Esophagus squamous epithelium (tissue), 5 donors: ENCODE measurements at regions not wholly inside any gene's neighbourhood (a gene's known extent, or its start where the extent isn't known, plus 50 kb on each side); places are given as distances from the start of the nearest gene placed in this dataset.

ENCODE experiments used
- DNase-seq: peaks from one replicate; lab custom pipeline; 2025; lab: John Stamatoyannopoulos, UW
- H3K27ac ChIP-seq, 4 donors: fragments of 200-600 bp; sonication (generic); one replicate each; pipeline ENCODE4 v1.5.1; 2016 to 2019; ENCODE audit warnings: mild to moderate bottlenecking in 1 of 4
- H3K27me3 ChIP-seq, 4 donors: fragments of 200-600 bp; sonication (generic); 1 replicate in 3 of 4; 2 replicates in 1 of 4; pipeline versions ENCODE4 v1.5.1 to v1.6.0; 2017 to 2021; ENCODE audit warnings: antibody characterized with exemption in 1 of 4
- H3K36me3 ChIP-seq, 3 donors: fragments of 200-600 bp; sonication (generic); one replicate each; pipeline ENCODE4 v1.5.1; 2016 to 2019
- H3K4me1 ChIP-seq, 3 donors: fragments of 200-600 bp; sonication (generic); one replicate each; pipeline ENCODE4 v1.5.1; 2017 to 2019
- H3K4me3 ChIP-seq, 4 donors: fragments of 200-600 bp; sonication (generic); 1 replicate in 3 of 4; 2 replicates in 1 of 4; pipeline ENCODE4 v1.5.1; 2016 to 2019; ENCODE audit warnings: mild to moderate bottlenecking in 2 of 4, moderate library complexity in 1 of 4
- H3K9me3 ChIP-seq, 3 donors: fragments of 200-600 bp; sonication (generic); one replicate each; pipeline ENCODE4 v1.5.1; 2016 to 2019
- POLR2A ChIP-seq, 4 donors: fragments of 450-650 bp; IDR thresholded peaks; one replicate each; pipeline ENCODE4 v1.6.1; 2017; ENCODE audit warnings: antibody characterized with exemption in 4 of 4, mild to moderate bottlenecking in 4 of 4, moderate library complexity in 3 of 4
- WGBS, 2 donors: methylation state at CpG; one replicate each; pipeline ENCODE4 v1.1.5; 2018; 5-methylcytosine and 5-hydroxymethylcytosine counted together
- intact Hi-C: fragments of 100-400 bp; cut with DNase I; formaldehyde crosslinking; loops from one replicate; pipeline ENCODE4 v1.15.0; 2022
- TF ChIP-seq, protein P1 (sequence below), 6 experiments: fragments of 450-650 bp in 4 of 6; fragments of 200-600 bp in 2 of 6; sonication (generic) in 2 of 6; IDR thresholded peaks; one replicate each; pipeline ENCODE4 v1.5.1; 2016 to 2019; ENCODE audit warnings: antibody characterized with exemption in 6 of 6, mild to moderate bottlenecking in 4 of 6, moderate library complexity in 4 of 6
- donor health status: DM: yes; HTN: yes; CAD: no.

GRCh38 chr3:102159810-102160451 is 274.9 kb upstream of the ZPLD1 start:
- Histone ChIP-seq H3K36me3 (no peaks in the 10 kb centered on the region), H3K4me3 (no peak overlapping the region), H3K27ac (no peak overlapping the region), H3K27me3 (no peaks in the 10 kb centered on the region), H3K9me3 (no peaks in the 10 kb centered on the region), H3K4me1 (peaks cover 8 to 43% (median 26%) of the 10 kb centered on the region in 3 donors)
- TF ChIP-seq POLR2A (IDR thresholded peaks at IDR 0.05), result no peak
- TF ChIP-seq, protein P1, sequence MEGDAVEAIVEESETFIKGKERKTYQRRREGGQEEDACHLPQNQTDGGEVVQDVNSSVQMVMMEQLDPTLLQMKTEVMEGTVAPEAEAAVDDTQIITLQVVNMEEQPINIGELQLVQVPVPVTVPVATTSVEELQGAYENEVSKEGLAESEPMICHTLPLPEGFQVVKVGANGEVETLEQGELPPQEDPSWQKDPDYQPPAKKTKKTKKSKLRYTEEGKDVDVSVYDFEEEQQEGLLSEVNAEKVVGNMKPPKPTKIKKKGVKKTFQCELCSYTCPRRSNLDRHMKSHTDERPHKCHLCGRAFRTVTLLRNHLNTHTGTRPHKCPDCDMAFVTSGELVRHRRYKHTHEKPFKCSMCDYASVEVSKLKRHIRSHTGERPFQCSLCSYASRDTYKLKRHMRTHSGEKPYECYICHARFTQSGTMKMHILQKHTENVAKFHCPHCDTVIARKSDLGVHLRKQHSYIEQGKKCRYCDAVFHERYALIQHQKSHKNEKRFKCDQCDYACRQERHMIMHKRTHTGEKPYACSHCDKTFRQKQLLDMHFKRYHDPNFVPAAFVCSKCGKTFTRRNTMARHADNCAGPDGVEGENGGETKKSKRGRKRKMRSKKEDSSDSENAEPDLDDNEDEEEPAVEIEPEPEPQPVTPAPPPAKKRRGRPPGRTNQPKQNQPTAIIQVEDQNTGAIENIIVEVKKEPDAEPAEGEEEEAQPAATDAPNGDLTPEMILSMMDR (IDR thresholded peaks at IDR 0.05), result no peak
- WGBS, 2 donors, result 91 to 100% methylated on average over 1 of the region's 1 CpG
- no peak for DNase-seq
- intact Hi-C loops, result no loop called here

DNA sequence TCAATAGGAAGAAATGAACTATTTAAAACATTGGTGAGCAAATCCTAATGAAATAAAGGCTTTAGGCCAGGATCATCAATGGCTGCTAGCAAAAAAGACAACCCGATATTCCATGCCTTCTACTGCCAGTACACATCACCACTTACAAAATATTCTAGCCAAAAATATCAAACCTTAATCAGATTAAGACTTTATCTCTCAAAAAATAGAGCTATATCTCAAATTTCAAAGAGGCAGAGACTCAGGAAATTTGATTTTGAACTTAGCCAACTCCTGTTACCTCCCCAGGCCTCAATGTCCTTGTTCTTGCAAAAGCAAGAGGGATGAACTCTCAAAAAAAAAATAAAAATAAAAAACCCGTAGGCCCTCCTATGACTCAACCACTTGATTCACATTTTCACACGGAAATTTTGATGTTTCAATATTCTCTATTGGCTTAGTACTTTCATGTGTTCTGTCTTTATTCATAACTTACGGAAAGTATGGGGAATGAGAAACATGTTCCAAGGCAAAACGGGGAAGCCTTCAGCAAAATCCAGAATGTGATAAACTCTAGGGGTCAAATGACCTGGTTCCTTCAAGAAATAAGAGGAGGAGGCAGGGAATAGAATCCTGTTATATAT is 273.3 kb upstream of the ZPLD1 start:
- intact Hi-C loops, result no loop called here

DNA sequence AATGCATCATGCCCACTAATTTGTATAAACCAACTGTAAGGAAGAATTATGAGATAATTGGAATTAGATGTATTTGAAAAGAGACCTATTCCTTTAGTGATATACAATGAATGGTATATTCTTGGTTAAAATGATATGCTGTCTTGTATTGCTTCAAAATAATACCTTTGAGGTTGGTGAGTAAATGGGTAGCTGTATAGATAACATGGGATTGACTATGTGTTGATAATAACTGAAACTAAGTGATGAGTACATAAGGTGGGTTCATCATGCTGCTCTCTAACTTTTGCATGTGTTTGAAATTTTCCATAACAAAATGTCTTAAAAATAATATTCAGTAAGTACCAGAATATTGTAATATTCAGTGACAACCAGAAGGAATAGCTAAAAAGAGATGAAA is 272.6 kb upstream of the ZPLD1 start:
- H3K27ac ChIP-seq, result peak overlapping the region in 1 of 4 donors; percentile 63
- TF ChIP-seq, protein P1 (IDR thresholded peaks at IDR 0.05), result no peak
- no peak for TF ChIP-seq POLR2A (IDR thresholded peaks at IDR 0.05)

More for the DNA sequence above, 273.3 kb upstream of the ZPLD1 start:
- Histone ChIP-seq H3K4me3 (no peak overlapping the region), H3K27ac (no peak overlapping the region), H3K4me1 (peaks cover 8 to 37% (median 26%) of the 10 kb centered on the region in 3 donors), H3K9me3 (no peaks in the 10 kb centered on the region), H3K27me3 (no peaks in the 10 kb centered on the region), H3K36me3 (no peaks in the 10 kb centered on the region)
- DNase-seq, result no peak
- WGBS, 2 donors, result 62 to 64% methylated on average over 5 of the region's 5 CpGs
- TF ChIP-seq POLR2A (IDR thresholded peaks at IDR 0.05), result no peak
- TF ChIP-seq, protein P1 (IDR thresholded peaks at IDR 0.05), result no peak

DNA sequence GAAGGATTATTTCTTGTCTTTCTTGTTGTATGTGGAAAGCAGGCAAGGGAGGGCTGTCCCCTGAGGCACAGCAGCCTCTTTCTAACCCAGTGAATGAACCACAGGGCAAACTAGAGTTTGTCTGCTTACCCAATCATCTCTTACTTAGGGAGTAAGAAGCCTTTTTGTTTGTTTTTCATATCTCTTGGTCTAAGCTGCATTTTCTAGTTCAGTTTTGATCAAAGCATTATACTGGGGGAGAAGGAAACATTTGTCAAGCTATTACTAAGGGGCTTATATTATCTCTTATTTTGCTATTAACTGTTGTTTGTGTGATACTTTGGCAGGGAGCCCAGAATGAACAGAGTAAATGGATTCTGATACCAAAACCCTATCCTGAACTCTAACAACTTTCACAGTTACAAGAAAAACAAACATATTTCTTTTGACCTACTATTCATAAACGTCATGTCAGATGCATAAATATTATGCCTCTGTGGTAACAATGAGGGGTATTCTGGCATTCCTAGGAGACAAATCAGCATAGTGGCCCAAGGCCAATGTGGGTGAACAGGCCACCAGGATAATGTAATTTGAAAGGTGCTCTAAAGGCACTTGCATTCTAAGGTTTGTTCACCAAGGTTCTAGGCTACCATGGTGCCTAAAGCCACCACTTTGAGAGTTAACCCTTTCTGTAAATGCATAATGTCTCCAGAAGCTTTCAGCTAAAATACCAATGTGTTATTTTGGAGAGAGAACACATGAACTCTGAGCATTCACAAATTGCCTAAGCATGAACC is 271.6 kb upstream of the ZPLD1 start:
- Histone ChIP-seq H3K27ac (peak overlapping the region; percentile 38 to 63 (median 50)), H3K9me3 (no peaks in the 10 kb centered on the region), H3K4me1 (peaks cover 8 to 19% (median 14%) of the 10 kb centered on the region in 3 donors), H3K27me3 (no peaks in the 10 kb centered on the region), H3K36me3 (no peaks in the 10 kb centered on the region), H3K4me3 (no peak overlapping the region)
- 5 to 6% methylated on average over 1 of the region's 1 CpG for WGBS, 2 donors
- no peak for TF ChIP-seq POLR2A (IDR thresholded peaks at IDR 0.05)
- TF ChIP-seq, protein P1 (IDR thresholded peaks at IDR 0.05), result no peak
- intact Hi-C loops, result no loop called here
- DNase-seq, result no peak

More for the DNA sequence above, 272.6 kb upstream of the ZPLD1 start:
- Histone ChIP-seq H3K4me3 (no peak overlapping the region), H3K36me3 (no peaks in the 10 kb centered on the region), H3K4me1 (peaks cover 8 to 29% (median 20%) of the 10 kb centered on the region in 3 donors), H3K27me3 (no peaks in the 10 kb centered on the region), H3K9me3 (no peaks in the 10 kb centered on the region)
- DNase-seq, result no peak
- intact Hi-C loops, result no loop called here

DNA sequence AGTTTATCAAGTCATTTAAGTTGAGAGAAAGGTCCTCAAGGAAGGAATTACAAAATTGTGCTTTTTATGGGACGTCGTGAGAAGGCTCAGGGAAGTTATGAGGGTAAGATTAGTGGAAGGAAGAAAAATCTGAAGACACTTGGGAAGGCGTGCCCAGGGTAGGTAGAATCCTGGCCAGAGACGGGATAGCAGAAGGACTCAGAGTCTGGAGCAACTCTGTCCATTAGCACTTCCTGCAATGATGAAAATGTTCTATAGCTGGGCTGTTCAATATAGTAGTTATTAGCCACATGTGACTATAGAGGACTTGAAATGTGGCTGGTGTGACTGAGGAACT is 271.0 kb upstream of the ZPLD1 start:
- H3K27ac ChIP-seq, result peak overlapping the region in 3 of 4 donors; percentile 38 to 63 (median 62)
- peaks cover 8 to 19% (median 14%) of the 10 kb centered on the region in 3 donors for H3K4me1 ChIP-seq
- H3K4me3 ChIP-seq, result no peak overlapping the region
- WGBS, 2 donors, result 47 to 60% methylated on average over 4 of the region's 4 CpGs
- no peaks in the 10 kb centered on the region for H3K36me3 ChIP-seq
- H3K9me3 ChIP-seq, result no peaks in the 10 kb centered on the region
- DNase-seq, result no peak
- intact Hi-C loops, result no loop called here
- TF ChIP-seq, protein P1 (IDR thresholded peaks at IDR 0.05), result no peak
- no peak for TF ChIP-seq POLR2A (IDR thresholded peaks at IDR 0.05)
- H3K27me3 ChIP-seq, result no peaks in the 10 kb centered on the region
